H7 (cell line): ENCODE measurements at regions not wholly inside any gene's neighbourhood (a gene's known extent, or its start where the extent isn't known, plus 50 kb on each side); places are given as distances from the start of the nearest gene placed in this dataset.

Experiments used
- DNase-seq: peaks from one replicate; pipeline ENCODE4 v3.0.0; 2012
- H3K27me3 ChIP-seq: 2 replicates; pipeline ENCODE4 v1.6.0; 2011; ENCODE audit warnings: mild to moderate bottlenecking, low read length; ENCODE audit not compliant: control insufficient read depth, insufficient read depth
- H3K36me3 ChIP-seq: replicated peaks from 2 replicates; pipeline ENCODE4 v1.5.1; 2011; ENCODE audit warnings: low read length; ENCODE audit not compliant: control insufficient read depth, insufficient read depth
- H3K4me3 ChIP-seq: 2 replicates; pipeline ENCODE4 v1.5.1; 2011; ENCODE audit warnings: low read depth, mild to moderate bottlenecking, control low read depth, low read length, moderate library complexity; ENCODE audit not compliant: insufficient read depth

- Histone ChIP-seq H3K4me3 (no peak overlapping the region), H3K36me3 (no peaks in the 10 kb centered on the region), H3K27me3 (no peaks in the 10 kb centered on the region)
- DNase-seq = no peak
These were observed 179.9 kb upstream of the BCOR start for GRCh38 chrX:40277672-40278071.

GRCh38 chrX:40273356-40274050, 175.7 kb upstream of the BCOR start:
- Histone ChIP-seq H3K27me3 (no peaks in the 10 kb centered on the region), H3K4me3 (no peak overlapping the region), H3K36me3 (no peaks in the 10 kb centered on the region)
- DNase-seq = no peak

- H3K36me3 ChIP-seq = no peaks in the 10 kb centered on the region
- peak; percentile 39 for DNase-seq
- H3K27me3 ChIP-seq = peaks cover 3% of the 10 kb centered on the region; the same call in 1 of the 2 replicates
- H3K4me3 ChIP-seq = no peak overlapping the region
These were observed 175.0 kb upstream of the BCOR start for GRCh38 chrX:40272776-40273175.

- Histone ChIP-seq H3K27me3 (peaks cover 8% of the 10 kb centered on the region; the same call in 1 of the 2 replicates), H3K4me3 (no peak overlapping the region), H3K36me3 (no peaks in the 10 kb centered on the region)
- no peak for DNase-seq
These were observed 174.4 kb upstream of the BCOR start for GRCh38 chrX:40272141-40272540.

- Histone ChIP-seq H3K36me3 (no peaks in the 10 kb centered on the region), H3K4me3 (no peak overlapping the region), H3K27me3 (peaks cover 18% of the 10 kb centered on the region; the same call in 1 of the 2 replicates)
- no peak for DNase-seq
These were observed 170.4 kb upstream of the BCOR start for GRCh38 chrX:40268188-40268520.

- H3K27me3 ChIP-seq = peaks cover 18% of the 10 kb centered on the region; the same call in 1 of the 2 replicates
- H3K4me3 ChIP-seq = peak overlapping the region; percentile 42; the same call in 1 of the 2 replicates
- DNase-seq = peak; percentile 58
- no peaks in the 10 kb centered on the region for H3K36me3 ChIP-seq
These were observed 169.8 kb upstream of the BCOR start for GRCh38 chrX:40267334-40268187.

- DNase-seq = peak; percentile 96
- Histone ChIP-seq H3K27me3 (peaks cover 18% of the 10 kb centered on the region; the same call in 1 of the 2 replicates), H3K36me3 (no peaks in the 10 kb centered on the region), H3K4me3 (peak overlapping the region; percentile 42)
These were observed 169.0 kb upstream of the BCOR start for GRCh38 chrX:40266490-40267333.

GRCh38 chrX:40265936-40266335, 168.2 kb upstream of the BCOR start:
- no peak for DNase-seq
- Histone ChIP-seq H3K36me3 (no peaks in the 10 kb centered on the region), H3K4me3 (no peak overlapping the region), H3K27me3 (peaks cover 18% of the 10 kb centered on the region; the same call in 1 of the 2 replicates)

GRCh38 chrX:40263014-40263560, 165.3 kb upstream of the BCOR start:
- H3K27me3 ChIP-seq = peaks cover 18% of the 10 kb centered on the region; the same call in 1 of the 2 replicates
- no peaks in the 10 kb centered on the region for H3K36me3 ChIP-seq
- H3K4me3 ChIP-seq = no peak overlapping the region
- peak; percentile 26 for DNase-seq

GRCh38 chrX:40262157-40263013, 164.6 kb upstream of the BCOR start:
- peak; percentile 26 for DNase-seq
- Histone ChIP-seq H3K36me3 (no peaks in the 10 kb centered on the region), H3K4me3 (no peak overlapping the region), H3K27me3 (peaks cover 11% of the 10 kb centered on the region; the same call in 1 of the 2 replicates)

GRCh38 chrX:40261833-40262156, 164.0 kb upstream of the BCOR start:
- Histone ChIP-seq H3K4me3 (no peak overlapping the region), H3K36me3 (no peaks in the 10 kb centered on the region), H3K27me3 (peaks cover 9% of the 10 kb centered on the region; the same call in 1 of the 2 replicates)
- no peak for DNase-seq

GRCh38 chrX:40260146-40260747, 162.5 kb upstream of the BCOR start:
- H3K27me3 ChIP-seq = no peaks in the 10 kb centered on the region
- no peaks in the 10 kb centered on the region for H3K36me3 ChIP-seq
- DNase-seq = peak; percentile 50
- no peak overlapping the region for H3K4me3 ChIP-seq

- Histone ChIP-seq H3K36me3 (no peaks in the 10 kb centered on the region), H3K27me3 (no peaks in the 10 kb centered on the region), H3K4me3 (no peak overlapping the region)
- peak; percentile 49 for DNase-seq
These were observed 161.2 kb upstream of the BCOR start for GRCh38 chrX:40258909-40259308.
